IPS-NIHi7 (cell line): ENCODE measurements at regions not wholly inside any gene's neighbourhood (a gene's known extent, or its start where the extent isn't known, plus 50 kb on each side); places are given as distances from the start of the nearest gene placed in this dataset.

ENCODE experiments used
- DNase-seq: peaks from one replicate; pipeline ENCODE4 v3.0.0; 2012; ENCODE audit warnings: mixed read lengths; ENCODE audit errors: extremely low spot score

DNA sequence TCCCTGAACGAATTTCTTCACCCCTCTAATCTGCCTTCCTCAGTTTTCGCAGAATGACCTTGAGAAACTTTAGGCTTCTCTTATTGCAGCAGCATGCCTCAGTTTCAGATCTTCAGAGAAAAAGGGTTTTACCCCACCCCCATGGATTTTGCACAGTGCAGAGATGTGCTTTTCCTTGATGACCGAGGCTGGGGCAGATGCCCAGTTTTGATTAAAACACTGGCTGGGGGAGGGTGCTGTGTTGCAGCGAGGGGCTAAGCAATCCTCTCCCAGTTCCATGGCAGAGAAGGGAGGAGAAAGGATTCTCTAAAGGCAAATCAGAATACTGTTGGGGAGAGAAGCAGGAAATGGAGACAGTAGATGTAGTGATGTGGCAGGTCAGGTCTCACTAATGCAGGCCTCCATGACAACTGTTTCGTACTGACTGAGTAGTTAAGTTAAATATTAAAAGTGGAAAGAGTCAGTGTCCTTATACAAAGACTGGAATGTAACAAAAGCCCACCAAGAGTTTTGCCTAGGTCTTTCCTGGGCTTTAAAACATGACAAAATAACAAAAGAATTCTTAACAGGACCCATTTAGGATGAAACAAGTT, 50.8 kb upstream of the PDZD8 start:
- no peak for DNase-seq

DNA sequence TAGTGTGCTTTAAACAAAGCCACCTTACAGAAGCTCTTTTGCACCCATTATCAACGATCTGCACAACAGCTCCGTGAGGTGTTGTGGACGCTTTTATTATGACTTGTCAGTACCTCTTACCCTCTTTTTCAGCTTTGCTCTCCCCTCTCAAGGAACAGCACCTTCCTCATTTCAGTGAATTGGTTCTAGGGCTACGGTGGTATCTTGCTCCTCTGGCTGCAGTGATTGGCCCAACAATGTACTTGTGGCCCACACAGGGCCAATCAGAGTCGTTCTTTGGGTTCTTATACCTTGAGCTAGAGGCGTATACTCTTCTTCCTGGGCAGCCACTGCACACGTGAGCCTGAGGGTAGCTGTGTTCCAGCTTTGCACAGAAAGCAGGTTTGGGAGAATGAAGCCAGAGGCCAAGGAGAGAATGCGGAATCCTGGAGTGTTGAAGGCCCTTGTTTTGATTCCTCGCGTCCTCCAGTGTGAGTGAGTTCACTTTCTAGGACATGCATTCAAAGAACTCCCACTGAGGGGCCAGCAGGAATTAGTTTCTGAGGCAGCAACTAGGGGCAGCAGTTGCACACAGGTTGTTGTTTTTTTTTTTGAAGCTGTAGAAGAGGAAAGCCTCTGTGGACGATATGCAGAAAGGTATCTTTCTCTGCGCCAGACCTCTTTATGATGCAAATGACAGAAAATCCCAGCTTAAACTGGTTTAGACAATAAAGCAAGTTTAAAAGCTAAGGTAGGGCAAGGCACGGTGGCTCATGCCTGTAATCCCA, 49.8 kb upstream of the PDZD8 start:
- peak; percentile 41 for DNase-seq
